T1000 (cell line): ENCODE measurements at regions not wholly inside any gene's neighbourhood (a gene's known extent, or its start where the extent isn't known, plus 50 kb on each side); places are given as distances from the start of the nearest gene placed in this dataset.
"Not testable (repeated sequence)": the region's sequence is repeated elsewhere in the genome, so short reads cannot be mapped to it uniquely, and the experiment has no call there.

Experiments used
- DNase-seq: peaks from one replicate; lab custom pipeline; 2025; ENCODE audit warnings: mixed read lengths; lab: John Stamatoyannopoulos, UW

GRCh38 chr21:22791376-22791775, 1793.2 kb downstream of the NCAM2 start:
- no peak for DNase-seq

- DNase-seq = no peak
Observed at GRCh38 chr21:22791986-22792560, 1793.9 kb downstream of the NCAM2 start.

GRCh38 chr21:22795091-22795490, 1796.9 kb downstream of the NCAM2 start:
- DNase-seq = no peak

- no peak for DNase-seq
Observed at GRCh38 chr21:22795644-22796043, 1797.4 kb downstream of the NCAM2 start.

GRCh38 chr21:22796147-22796546, 1797.9 kb downstream of the NCAM2 start:
- no peak for DNase-seq

- DNase-seq = no peak
Observed at GRCh38 chr21:22804151-22804550, 1805.9 kb downstream of the NCAM2 start.

- DNase-seq = no peak
Observed at GRCh38 chr21:22806278-22806677, 1808.1 kb downstream of the NCAM2 start.

GRCh38 chr21:22813201-22813600, 1815.0 kb downstream of the NCAM2 start:
- no peak for DNase-seq

- not testable (repeated sequence) for DNase-seq
Observed at GRCh38 chr21:22818681-22819485, 1820.7 kb downstream of the NCAM2 start.

- DNase-seq = no peak
Observed at GRCh38 chr21:22827422-22827821, 1829.2 kb downstream of the NCAM2 start.

GRCh38 chr21:22842875-22843274, 1844.7 kb downstream of the NCAM2 start:
- no peak for DNase-seq

- DNase-seq = no peak
Observed at GRCh38 chr21:22855581-22855980, 1857.4 kb downstream of the NCAM2 start.

- no peak for DNase-seq
Observed at GRCh38 chr21:22871692-22872091, 1873.5 kb downstream of the NCAM2 start.

GRCh38 chr21:22880573-22880972, 1882.4 kb downstream of the NCAM2 start:
- no peak for DNase-seq

- no peak for DNase-seq
Observed at GRCh38 chr21:22881131-22881530, 1882.9 kb downstream of the NCAM2 start.

GRCh38 chr21:22885079-22885478, 1886.9 kb downstream of the NCAM2 start:
- DNase-seq = no peak

GRCh38 chr21:22885614-22886013, 1887.4 kb downstream of the NCAM2 start:
- DNase-seq = no peak

GRCh38 chr21:22889445-22889844, 1891.2 kb downstream of the NCAM2 start:
- DNase-seq = no peak

GRCh38 chr21:22890656-22891055, 1892.4 kb downstream of the NCAM2 start:
- no peak for DNase-seq

- no peak for DNase-seq
Observed at GRCh38 chr21:22892028-22892427, 1893.8 kb downstream of the NCAM2 start.

GRCh38 chr21:22892740-22893139, 1894.5 kb downstream of the NCAM2 start:
- no peak for DNase-seq

GRCh38 chr21:22898051-22898665, 1899.9 kb downstream of the NCAM2 start:
- DNase-seq = no peak

GRCh38 chr21:22900490-22900889, 1902.3 kb downstream of the NCAM2 start:
- DNase-seq = no peak
